ENCODE measurements at regions not wholly inside any gene's neighbourhood (a gene's known extent, or its start where the extent isn't known, plus 50 kb on each side); places are given as distances from the start of the nearest gene placed in this dataset.

DNA sequence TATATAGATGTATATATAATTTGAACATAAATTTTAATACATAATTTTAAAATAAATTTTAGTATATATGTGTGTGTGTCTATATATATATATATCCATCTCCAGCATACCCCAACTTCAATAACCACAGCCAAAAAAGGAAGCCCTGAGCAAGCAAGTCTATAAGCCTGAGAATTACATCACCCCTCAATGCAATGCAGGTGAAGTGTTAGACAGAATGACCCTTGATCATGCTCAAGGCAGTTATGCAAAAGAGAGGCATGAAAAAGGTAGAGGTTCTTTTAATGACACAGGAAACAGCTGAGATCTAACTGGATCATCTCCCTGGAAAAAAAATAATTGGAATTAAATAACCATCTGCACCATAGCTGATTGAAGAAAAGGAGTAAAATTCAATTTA is 557.9 kb upstream of the ANO5 start:
- Histone ChIP-seq H3K27ac (no peak overlapping the region), H3K9me3 (no peaks in the 10 kb centered on the region), H3K4me1 (no peaks in the 10 kb centered on the region), H3K27me3 (ENCODE audit: insufficient read depth in 3 of 3, low read length in 2 of 3) (no peaks in the 10 kb centered on the region), H3K4me3 (no peak overlapping the region), H3K36me3 (ENCODE audit: insufficient read depth in 1 of 2, low read depth in 1 of 2) (no peaks in the 10 kb centered on the region)
- DNase-seq (no peak), ATAC-seq (no peak)
- intact Hi-C loops (cut with DNase I): no loop called here
- TF ChIP-seq, protein P1, sequence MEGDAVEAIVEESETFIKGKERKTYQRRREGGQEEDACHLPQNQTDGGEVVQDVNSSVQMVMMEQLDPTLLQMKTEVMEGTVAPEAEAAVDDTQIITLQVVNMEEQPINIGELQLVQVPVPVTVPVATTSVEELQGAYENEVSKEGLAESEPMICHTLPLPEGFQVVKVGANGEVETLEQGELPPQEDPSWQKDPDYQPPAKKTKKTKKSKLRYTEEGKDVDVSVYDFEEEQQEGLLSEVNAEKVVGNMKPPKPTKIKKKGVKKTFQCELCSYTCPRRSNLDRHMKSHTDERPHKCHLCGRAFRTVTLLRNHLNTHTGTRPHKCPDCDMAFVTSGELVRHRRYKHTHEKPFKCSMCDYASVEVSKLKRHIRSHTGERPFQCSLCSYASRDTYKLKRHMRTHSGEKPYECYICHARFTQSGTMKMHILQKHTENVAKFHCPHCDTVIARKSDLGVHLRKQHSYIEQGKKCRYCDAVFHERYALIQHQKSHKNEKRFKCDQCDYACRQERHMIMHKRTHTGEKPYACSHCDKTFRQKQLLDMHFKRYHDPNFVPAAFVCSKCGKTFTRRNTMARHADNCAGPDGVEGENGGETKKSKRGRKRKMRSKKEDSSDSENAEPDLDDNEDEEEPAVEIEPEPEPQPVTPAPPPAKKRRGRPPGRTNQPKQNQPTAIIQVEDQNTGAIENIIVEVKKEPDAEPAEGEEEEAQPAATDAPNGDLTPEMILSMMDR (IDR thresholded peaks at IDR 0.05): no peak

DNA sequence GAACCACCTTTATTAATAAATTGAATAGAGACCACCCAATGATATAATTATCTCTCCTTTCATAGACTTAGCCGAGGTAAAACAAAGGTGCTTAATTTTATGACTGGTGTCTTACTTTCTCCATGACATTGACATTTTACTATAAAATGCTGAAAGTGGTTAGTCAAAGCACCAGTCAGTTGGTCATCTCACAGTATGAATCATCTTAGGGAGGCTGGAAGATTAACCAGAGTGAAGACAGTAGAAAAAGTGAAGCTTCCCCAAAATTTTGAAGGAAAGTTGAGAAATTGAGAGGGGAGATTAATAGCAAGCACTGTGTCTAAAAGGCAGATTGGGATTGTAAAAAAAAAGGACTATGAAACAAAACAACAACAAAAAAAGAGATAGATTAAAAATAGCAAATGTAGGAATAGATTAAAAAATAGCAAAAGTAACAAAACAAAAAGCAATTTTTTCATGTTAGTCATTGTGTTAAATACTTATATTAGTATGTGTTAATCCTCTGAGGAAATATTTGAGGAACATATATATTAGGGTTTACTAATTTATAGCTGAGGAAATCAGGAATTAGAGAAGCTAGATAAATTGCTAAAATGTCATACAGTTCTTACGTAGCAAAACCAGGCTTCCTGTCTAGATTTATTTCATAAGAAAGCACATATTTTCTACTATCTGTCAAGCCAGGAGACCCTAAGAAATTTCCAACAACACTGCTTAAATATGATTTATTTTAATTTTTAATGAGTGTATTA is 557.3 kb upstream of the ANO5 start:
- Histone ChIP-seq H3K4me3 (no peak overlapping the region), H3K27me3 (ENCODE audit: insufficient read depth in 3 of 3, low read length in 2 of 3) (no peaks in the 10 kb centered on the region), H3K27ac (no peak overlapping the region), H3K36me3 (ENCODE audit: insufficient read depth in 1 of 2, low read depth in 1 of 2) (no peaks in the 10 kb centered on the region), H3K4me1 (no peaks in the 10 kb centered on the region), H3K9me3 (no peaks in the 10 kb centered on the region)
- TF ChIP-seq, protein P1 (IDR thresholded peaks at IDR 0.05): no peak
- no peak for ATAC-seq
- intact Hi-C loops (cut with DNase I): no loop called here
- 39 to 71% (median 57%) methylated on average over 2 of the region's 2 CpGs for WGBS, 3 donors
- DNase-seq: no peak

DNA sequence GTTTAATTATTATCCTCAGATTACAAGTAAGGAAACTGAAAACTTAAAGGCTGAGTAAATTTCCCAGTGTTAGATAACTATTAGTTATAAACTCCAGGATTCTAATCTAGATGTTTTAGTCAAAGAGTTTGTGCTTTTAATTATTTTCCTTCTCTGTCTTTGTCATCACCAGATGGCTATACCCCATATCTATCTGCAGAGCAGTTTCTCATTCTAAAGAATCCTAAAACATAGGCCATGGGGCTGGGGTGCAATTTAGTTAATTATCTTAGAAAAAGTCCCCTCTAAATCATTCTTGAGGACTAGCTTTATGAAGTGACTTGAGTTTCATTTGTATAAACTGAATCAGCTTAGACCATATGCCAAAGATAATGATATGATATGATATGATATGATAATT is 556.3 kb upstream of the ANO5 start:
- Histone ChIP-seq H3K4me3 (no peak overlapping the region), H3K27ac (no peak overlapping the region), H3K4me1 (no peaks in the 10 kb centered on the region), H3K9me3 (no peaks in the 10 kb centered on the region), H3K27me3 (ENCODE audit: insufficient read depth in 3 of 3, low read length in 2 of 3) (no peaks in the 10 kb centered on the region), H3K36me3 (ENCODE audit: insufficient read depth in 1 of 2, low read depth in 1 of 2) (no peaks in the 10 kb centered on the region)
- ATAC-seq (no peak), DNase-seq (no peak)
- intact Hi-C loops (cut with DNase I): no loop called here
- TF ChIP-seq, protein P1 (IDR thresholded peaks at IDR 0.05): no peak

DNA sequence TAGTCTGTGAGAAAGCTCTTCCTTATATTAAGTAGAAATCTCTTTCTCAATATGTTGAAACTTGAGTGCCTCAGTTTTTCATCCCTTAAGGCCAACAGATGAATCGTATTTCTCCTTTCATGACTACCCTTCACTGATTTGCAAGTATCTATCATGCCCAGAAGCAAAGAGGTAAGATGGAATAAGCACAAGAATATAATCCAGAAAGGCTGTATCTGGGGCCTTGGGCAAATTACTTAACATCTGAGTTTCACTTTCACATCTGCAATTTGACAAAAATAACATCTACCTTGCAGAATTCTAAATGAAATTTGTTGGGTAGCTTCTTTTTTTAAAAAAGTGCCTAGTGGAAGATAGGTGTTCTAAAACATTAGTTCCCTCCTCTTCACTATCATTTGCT is 552.4 kb upstream of the ANO5 start:
- no peak overlapping the region for H3K4me3 ChIP-seq
- no peaks in the 10 kb centered on the region for H3K27me3 ChIP-seq (ENCODE audit: insufficient read depth in 3 of 3, low read length in 2 of 3)
- intact Hi-C loops (cut with DNase I): no loop called here
- TF ChIP-seq, protein P1 (IDR thresholded peaks at IDR 0.05): no peak
- no peak for DNase-seq
- ATAC-seq: no peak
- H3K4me1 ChIP-seq: no peaks in the 10 kb centered on the region
- H3K36me3 ChIP-seq (ENCODE audit: insufficient read depth in 1 of 2, low read depth in 1 of 2): no peaks in the 10 kb centered on the region
- 66 to 70% (median 68%) methylated on average over 1 of the region's 1 CpG for WGBS, 3 donors
- H3K27ac ChIP-seq: no peak overlapping the region
- H3K9me3 ChIP-seq: no peaks in the 10 kb centered on the region

DNA sequence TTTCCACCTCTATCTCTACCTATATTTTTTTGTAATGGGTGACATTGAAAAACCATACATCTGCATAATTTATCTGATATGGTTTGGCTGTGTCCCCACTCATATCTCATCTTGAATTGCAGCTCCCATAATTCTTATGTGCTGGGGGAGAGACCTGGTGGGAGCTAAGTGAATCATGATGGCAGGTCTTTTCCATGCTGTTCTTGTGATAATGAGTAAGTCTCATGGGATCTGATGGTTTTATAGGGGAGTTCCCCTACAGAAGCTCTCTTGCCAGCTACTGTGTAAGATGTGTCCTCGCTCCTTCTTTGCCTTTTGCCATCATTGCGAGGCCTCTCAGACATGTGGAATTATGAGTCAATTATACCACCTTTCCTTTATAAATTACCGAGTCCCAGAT is 551.0 kb upstream of the ANO5 start:
- DNase-seq (no peak), ATAC-seq (no peak)
- Histone ChIP-seq H3K4me1 (no peaks in the 10 kb centered on the region), H3K27me3 (ENCODE audit: insufficient read depth in 3 of 3, low read length in 2 of 3) (no peaks in the 10 kb centered on the region), H3K9me3 (no peaks in the 10 kb centered on the region), H3K27ac (no peak overlapping the region), H3K4me3 (no peak overlapping the region), H3K36me3 (ENCODE audit: insufficient read depth in 1 of 2, low read depth in 1 of 2) (no peaks in the 10 kb centered on the region)
- TF ChIP-seq, protein P1 (IDR thresholded peaks at IDR 0.05): no peak
- intact Hi-C loops (cut with DNase I): no loop called here
- WGBS, 3 donors: 89 to 96% (median 93%) methylated on average over 3 of the region's 3 CpGs

Measured in psoas muscle (tissue), 7 donors.